ENCODE measurements at regions not wholly inside any gene's neighbourhood (a gene's known extent, or its start where the extent isn't known, plus 50 kb on each side); places are given as distances from the start of the nearest gene placed in this dataset.

DNA sequence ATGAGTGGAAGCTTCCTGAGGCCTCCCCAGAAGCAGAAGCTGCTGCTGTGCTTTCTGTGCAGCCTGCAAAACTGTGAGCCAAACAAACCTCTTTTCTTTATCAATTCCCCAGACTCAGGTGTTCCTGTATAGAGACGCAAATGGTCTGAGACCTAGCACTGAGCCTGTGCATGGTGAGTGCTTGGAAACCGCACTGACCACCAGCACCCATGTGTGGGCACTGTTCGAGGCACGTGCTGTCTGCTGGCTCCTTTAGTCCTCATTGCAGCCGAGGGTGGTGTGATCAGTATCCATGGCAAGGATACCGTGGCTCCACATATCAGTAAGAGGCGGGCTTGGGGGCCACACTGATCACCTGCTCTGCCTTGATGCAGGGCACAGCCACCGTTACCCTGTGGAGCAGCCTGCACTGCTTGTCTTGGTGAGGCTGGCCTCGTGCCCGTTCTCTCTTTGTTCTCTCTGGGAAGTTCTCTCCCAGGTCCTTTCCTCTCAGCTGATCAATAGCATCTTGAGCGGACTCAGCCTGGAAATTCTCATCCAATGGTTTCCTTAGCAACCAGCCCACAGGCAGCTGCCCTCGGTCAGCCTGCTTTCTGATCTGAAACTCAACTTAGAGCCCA lies 101.0 kb downstream of the PLXNA1 start:
- TF ChIP-seq, protein P1, sequence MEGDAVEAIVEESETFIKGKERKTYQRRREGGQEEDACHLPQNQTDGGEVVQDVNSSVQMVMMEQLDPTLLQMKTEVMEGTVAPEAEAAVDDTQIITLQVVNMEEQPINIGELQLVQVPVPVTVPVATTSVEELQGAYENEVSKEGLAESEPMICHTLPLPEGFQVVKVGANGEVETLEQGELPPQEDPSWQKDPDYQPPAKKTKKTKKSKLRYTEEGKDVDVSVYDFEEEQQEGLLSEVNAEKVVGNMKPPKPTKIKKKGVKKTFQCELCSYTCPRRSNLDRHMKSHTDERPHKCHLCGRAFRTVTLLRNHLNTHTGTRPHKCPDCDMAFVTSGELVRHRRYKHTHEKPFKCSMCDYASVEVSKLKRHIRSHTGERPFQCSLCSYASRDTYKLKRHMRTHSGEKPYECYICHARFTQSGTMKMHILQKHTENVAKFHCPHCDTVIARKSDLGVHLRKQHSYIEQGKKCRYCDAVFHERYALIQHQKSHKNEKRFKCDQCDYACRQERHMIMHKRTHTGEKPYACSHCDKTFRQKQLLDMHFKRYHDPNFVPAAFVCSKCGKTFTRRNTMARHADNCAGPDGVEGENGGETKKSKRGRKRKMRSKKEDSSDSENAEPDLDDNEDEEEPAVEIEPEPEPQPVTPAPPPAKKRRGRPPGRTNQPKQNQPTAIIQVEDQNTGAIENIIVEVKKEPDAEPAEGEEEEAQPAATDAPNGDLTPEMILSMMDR (conservative IDR thresholded peaks at IDR 0.05 in 1 of 2, IDR thresholded peaks at IDR 0.05 in 1 of 2; ENCODE audit: low read depth in 1 of 2, low read length in 2 of 2): no peak
- TF ChIP-seq EZH2 (IDR thresholded peaks at IDR 0.05; ENCODE audit: low read length, missing control alignments): no peak

Data from fibroblast of lung (primary cell).